HG02884 (cell line): ENCODE measurements at regions not wholly inside any gene's neighbourhood (a gene's known extent, or its start where the extent isn't known, plus 50 kb on each side); places are given as distances from the start of the nearest gene placed in this dataset.

Experiments
- ATAC-seq: cut with Tn5 transposase; IDR thresholded peaks from one replicate; pipeline ENCODE4 v1.9.1; 2021; ENCODE audit warnings: mild to moderate bottlenecking, moderate library complexity; ENCODE audit not compliant: unreplicated experiment

DNA sequence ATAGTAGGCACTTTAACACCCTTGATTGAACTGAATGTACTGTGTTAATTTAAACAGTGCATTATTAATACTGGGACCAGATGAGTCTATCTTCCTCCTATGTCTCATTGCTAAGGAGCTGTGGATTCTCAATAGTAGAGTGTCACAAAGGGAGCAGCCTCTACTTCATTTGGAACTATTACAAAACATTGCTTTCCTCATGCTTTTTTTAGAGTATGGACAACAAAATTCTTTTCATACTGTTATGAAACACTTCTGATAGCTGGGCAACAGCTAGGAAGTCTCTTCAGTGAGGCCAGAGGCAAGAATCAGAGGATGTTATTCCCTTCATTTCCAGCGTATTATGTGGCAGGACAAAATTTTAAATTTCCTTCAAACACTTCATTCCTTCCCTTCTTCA lies 160.8 kb downstream of the FBXO8 start:
- ATAC-seq, result no peak

DNA sequence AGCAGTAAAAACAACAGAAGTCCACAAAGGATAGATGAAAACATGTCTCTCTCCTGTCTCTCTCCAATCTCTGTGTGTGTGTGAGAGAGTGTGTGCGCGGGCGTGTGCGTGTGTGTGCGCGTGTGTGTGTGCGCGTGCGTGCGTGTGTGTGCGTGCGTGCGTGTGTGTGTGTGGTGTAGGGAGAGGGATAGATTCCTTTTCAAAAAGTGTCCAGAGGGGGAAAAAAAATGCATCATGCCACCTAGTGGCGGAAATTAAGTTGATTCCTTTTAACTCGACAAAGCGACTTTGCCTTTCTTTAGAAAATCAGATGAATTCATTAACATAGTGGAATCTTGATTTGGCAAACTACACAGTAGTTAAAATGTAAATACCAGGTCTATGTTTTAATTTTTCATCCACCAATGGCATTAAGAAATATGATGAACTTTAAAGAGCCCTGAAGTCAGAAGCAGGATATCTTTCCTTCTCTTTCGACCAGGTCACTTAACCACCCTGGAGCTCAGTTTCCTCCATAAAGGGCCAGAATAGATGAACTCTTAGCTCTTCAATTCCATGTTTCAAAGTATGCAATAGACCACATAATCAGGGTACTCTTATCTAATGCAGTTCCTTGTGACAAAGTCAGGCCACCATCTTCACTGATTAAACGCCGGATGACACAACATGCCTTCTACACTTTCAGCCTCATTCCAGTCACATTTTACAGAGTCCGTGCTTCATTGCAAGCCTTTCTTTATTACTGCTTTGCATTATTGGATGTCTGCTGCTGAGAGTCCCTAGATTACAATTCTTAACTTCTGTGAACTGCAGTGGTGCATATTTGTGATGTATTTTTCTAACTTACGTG lies 162.8 kb downstream of the FBXO8 start:
- no peak for ATAC-seq

DNA sequence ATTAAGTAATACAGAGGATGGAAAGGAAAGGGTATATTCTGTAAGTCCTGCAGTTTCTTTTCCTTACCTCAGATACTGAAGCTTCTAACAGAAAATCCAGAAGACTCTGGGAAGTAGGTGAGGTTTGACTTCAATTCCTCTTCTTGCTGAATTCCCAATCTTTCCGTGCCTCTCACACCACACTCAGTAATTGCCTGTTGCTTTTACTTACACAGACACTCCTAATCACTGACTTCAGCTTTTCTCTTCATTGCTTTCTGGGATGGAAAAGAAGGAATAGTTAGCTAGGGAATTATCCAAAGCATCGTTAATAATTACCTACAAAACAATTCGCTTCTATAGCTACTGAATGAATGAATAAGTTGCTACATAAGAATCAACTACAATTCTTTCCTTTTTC lies 163.6 kb downstream of the FBXO8 start:
- ATAC-seq, result no peak

DNA sequence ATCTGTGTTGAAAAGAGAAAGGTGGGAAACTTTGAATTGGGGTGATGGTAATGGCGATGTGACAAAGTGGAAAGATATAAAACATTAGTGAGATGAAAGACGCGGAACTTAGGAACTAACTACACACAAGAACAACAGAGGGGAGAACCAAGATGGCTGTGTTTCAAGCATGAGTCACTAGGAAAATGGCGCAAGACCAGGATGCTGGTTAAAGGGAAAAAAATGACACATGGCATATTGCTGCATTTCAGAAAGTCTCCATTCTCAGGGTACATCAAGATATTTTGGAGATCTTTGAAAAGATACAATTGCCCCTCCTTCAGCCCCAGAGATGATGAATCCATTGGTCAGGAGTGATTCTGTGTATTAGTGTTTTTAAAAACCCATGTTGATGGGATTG lies 164.4 kb downstream of the FBXO8 start:
- no peak for ATAC-seq

DNA sequence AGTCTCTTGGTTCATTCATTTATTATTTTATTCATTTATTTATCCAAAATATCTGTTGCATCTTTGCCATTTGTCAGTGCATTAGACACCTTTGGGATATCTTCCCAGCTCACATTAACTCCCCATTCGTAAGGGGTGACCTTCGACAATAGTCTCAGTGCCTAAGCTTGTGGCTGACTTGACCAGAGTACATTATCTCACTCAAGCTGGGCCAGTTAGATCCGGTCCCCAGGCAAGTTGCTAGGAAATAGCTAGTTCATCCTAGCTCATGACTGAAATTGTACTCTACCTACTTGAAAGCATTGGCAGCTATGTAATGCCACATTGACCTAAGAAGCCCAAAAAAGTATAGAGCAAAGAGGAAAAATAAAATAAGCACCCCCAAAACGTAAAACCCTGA lies 165.3 kb downstream of the FBXO8 start:
- no peak for ATAC-seq

DNA sequence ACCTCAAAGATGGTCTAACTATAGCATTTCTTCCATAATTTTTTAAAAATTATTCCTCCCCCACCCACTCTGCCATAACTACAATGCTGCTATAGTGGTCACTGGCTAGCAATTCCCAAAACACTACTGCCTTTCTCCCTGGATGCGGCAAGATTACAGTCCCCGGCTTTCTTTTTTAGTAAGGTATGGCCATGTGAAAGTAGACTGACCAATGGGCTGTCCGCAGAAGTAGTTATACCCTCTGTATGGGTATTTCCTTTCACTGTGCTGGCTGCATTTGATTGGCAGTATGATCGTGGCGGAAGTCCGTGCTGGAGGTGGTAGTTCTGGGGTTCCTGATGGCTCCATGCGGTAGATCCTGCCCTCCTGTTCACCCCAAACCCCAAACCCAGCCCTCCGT lies 166.0 kb downstream of the FBXO8 start:
- ATAC-seq, result no peak

DNA sequence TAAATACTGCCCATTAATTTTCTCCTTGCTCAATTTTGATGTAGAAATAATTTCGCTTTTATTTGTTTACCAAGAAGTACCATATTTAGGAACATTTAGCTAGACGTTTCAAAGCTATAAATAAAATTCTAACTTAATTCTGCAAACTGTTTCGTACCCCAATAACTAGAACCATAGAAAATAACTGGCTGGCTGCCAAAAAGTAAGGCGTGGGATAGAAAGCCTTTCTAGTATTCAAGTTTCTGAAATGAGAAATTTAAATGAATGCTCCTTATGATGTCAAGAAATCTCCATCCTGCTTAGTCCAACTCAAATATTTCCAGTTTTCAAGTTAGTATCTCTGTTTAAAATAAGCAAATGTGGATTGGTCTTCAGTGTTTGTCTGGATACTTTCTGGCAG lies 167.4 kb downstream of the FBXO8 start:
- ATAC-seq, result no peak

DNA sequence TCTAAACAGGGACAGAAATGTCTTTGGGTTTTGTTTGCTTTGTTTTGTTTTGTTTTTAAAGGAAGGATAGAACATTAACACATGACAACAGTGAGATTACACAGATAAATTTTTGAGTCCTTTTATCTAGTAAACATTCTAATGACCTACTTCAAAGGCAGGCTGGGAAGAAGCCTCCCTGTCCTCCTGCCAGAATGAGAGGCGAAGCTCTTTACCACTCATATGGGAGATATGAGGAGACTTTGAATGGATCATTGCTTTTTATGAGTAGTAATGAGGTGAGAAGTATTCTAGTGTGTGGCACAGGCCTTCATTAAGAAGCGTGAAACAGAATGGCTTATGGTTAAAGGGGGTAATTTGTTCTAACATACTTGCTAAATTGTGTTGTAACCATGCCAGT lies 172.0 kb downstream of the FBXO8 start:
- no peak for ATAC-seq

DNA sequence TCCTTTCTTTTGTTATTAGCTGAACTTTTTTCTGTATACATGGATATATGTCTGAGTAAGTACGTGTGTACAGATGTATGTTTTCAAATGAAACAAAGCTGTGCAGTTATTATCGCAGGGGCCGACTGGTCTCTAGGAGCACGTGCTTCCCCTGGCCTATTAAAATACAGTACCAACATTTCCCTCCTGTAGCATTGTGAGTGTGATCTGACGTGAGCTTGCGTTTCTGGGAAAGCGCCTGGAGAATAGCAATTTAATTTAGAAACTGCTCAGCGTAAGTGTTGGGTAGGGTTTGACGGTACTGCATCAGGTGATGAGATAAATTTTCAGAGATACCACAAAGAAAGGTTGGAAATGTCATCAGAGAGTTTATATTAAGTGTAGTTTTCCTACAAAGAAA lies 173.3 kb downstream of the FBXO8 start:
- no peak for ATAC-seq

DNA sequence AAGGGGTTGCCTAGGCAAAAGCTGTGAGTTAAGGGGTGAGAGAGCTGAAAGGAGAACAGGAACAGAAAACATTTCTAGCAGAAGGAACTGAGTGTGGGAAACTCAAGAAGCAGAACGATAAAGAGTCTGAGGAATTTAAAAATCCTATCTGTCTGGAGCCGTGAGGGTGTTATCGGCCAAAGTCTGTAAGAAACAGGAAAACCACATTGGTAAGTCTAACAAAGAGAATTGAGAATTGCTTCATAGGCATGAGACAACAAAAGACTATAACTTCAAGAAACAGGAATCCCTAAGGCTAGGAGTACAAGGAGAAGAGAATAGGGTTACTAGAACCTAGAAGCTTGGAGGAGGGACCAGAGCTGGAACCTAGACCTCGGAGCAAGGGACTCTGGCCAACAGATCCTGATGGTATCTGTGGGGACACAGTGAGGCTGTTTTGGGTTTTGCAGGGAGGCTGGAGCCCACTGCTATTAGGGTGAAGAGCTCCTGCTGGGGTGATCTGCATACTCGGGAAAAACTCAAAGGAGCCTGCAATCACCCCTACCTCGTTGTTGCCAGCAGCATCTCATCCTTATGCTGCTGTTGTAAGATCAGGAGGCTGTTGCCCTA lies 175.6 kb downstream of the FBXO8 start:
- no peak for ATAC-seq

DNA sequence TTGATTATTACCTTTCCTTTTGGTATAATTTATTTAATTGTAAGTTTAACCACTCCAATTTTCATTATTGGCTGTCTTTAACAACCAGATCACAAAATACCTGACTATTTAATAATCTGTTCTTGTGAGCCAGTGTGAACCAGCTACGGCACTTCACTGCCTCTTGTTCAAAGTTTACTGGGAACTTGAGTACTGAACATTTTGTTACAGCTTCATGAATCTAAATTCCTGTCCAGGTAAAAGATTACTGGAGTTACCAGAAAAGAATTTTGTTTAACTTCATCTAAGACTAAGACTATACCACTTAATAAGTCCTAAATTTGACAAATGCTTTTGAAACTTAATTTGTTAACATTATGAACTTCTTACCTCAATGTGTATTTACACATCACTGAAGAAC lies 178.3 kb downstream of the FBXO8 start:
- no peak for ATAC-seq

DNA sequence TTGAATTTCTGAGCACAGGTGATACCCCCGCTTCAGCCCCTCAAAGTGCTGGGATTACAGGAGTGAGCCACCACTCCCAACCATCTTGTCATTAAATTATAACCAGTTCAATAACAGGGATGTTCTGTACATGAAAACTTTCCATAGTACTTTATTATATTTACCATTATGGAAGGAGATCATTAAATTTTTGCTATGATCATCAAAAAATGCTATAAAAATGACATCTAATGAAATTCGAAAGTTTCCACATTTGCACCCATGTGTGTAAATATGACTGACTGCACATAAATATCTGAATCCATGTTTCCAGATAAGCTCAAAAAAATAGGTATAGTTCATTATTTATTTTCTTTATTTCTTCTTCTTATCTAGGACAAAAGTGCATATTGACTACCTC lies 182.6 kb downstream of the FBXO8 start:
- ATAC-seq, result no peak

DNA sequence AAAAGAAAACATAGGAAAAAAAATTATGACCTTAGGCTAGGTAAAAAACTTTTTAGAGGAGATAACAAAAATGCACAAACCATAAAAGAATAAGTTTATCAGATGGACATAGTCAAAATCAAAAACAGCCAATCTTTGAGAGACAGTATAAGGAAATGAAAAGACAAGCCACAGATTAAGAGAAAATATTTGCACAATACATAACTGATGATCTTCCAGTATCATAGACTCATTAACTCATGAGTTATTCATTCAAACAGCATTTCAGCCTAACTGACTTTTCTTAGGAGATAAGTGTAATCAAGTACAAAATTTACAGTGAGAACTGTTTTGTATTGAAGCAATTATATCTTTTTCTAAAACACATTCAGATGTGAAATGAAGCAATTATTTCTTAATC lies 183.8 kb downstream of the FBXO8 start:
- ATAC-seq, result no peak

DNA sequence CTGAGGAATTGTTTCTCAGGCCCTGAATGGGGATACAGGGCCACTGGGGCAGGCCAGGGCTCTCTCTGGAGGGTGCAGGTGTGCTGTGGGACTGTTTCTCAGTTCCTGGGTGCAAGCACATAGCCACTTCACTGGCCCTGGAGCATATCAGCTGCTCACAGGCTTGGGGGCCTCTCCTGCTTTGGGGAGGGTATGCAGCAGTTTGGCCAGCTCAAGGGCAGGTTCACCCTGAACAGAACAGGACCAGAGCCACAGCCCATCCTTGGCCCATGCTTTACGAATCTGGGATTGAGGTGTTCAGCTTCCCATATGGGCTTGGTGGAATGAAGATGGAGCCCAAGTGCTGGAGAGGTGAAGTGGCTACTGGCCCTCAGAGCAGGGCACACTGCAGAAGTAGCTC lies 186.5 kb downstream of the FBXO8 start:
- no peak for ATAC-seq

DNA sequence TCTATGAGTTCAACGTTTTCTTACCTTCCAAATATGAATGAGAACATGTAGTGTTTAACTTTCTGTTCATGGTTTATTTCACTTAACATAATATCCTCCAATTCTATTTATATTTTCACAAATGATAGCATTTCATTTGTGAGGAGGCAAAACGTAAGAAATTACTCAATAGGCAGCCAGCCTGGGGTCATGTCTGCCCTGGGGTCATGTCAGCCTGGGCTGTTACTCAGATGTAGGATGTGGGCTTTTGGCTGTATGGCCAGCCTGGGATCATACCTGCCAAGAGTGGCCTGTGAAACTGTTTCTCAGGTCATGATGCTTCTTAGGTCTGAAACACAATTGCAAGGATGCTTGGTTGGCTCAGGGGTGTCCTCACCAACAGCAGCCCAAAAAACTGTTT lies 187.0 kb downstream of the FBXO8 start:
- no peak for ATAC-seq

DNA sequence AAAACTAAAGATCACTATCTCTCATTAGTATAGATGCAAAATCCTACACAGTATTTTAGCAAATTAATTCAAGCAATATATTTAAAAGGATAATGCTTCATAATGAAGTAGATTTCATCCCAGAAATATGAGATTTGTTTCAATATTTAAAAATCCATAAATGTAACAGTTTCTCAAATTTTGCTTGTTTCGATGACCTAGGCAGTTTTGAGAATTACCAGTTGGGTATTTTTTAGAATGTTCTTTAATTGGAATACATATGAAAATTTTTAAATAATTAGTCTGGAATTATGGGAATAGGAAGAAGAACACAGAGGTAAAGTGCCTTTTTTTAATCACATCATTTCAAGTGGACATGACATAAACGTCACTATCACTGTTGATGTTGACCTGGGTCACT lies 192.3 kb downstream of the FBXO8 start:
- no peak for ATAC-seq

DNA sequence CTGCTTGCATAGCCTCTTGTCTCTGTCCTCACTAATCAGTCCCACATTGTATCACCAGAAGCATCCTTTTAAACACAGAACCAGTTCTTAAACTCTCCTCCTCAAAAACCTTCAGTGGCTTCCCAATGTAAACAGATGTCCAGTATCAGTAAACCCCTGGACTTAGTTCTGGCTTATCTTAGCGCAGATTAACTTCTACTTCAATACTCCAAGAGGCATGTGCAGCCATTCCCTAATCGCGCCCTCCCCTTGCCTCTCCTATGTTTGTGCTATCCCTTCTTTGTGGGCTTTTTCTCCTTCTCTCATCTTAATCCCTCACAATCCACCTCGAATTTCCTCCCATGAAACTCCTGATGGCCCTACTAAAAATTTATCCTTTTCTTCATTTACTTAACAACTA lies 193.8 kb downstream of the FBXO8 start:
- ATAC-seq, result no peak

DNA sequence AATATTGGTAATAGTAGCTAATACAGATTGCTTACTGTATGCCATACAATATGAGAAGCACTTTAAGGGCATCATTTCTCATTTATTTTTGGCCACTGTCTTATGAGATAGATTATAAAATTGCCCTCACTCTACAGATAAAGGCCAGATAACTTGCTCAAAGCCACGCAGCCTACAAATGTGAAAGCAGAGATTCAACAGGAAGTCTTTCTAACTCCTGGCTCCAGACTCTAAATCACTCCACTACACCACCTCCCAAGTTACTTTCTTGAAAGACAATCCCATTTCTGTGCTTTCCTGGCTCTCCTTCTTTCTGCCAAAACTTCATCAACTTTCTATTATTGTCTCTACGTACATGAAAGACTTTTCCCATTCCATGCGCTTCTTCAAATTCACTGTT lies 194.7 kb downstream of the FBXO8 start:
- ATAC-seq, result no peak

DNA sequence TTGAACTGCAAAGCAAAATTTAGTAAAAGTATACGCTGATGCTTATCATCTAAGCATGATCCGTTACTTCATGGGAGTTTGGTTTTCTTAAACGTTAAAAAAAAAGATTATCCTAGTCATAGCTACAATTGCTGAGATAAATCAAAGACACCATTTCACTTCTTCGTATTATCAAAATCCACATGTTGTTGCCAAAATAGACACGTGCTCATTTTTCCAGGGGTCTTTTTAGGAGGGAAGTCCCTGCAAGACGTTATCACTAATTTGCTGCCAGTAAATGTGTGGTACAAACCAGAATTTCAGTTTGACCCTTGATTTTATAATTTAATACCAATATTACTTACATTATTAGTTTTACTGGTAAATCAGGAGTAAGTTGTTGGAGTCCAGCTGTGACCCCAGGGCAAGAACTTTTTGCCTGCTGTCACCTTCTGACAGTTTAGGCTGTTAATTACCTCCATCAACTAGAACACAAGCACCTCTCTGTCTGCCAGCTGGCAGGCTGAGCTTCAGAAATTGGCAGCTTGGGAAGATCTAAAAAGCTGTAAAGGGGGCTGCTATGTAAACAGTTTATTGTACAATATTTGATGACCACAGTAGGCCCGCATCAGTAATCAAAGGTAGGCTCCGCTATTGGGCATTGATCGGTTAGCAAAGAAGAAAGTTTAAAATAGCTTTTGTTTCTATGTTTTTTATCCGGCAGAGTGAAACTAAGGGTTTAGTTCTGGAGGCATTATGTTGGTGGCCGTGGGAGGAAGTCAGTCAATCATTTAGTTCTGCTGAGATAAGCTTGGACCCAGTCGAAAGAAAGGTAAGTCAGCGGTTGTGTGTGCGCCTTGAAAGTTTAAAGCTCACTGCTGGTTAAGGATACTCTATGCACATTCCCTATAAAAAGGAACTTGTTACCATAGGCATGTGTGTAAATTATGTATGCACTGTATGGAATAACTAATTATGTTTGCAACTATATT lies 196.4 kb downstream of the FBXO8 start:
- no peak for ATAC-seq

DNA sequence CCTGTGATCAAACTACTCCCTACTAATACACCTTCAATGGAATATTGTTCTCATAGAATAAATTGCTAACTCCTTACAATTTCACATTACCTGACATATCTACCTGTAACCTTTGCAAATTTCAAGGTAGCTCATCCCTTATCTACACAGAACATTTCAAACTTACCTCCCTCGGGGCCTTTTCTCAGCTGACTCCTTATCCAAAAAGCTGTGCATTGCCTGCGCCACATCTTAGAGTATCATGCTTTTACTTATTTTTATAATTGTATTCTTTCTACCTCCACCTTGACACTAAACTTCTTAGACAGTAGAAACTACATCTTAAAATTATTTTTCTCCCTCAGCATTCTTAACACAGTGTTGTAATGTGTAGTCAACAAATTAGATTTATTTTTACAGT lies 198.5 kb downstream of the FBXO8 start:
- ATAC-seq, result no peak

DNA sequence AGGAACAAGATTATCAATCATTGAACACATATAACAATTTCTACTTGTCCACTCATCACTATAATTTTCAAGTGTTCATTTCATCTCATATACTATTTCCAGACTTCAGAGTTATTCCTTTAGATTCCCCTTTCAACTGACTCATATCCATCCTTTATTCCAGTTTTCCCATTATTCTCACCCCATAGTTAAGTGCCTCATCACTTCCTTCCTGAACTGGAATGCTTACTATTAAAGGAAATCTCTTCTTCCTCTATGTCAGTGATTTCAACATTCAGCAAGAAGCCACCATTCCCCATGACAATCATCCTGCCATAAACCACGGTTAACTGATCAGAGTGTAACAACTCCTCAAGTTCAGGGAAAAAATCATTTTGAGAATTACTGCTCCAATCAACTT lies 198.9 kb downstream of the FBXO8 start:
- ATAC-seq, result no peak

DNA sequence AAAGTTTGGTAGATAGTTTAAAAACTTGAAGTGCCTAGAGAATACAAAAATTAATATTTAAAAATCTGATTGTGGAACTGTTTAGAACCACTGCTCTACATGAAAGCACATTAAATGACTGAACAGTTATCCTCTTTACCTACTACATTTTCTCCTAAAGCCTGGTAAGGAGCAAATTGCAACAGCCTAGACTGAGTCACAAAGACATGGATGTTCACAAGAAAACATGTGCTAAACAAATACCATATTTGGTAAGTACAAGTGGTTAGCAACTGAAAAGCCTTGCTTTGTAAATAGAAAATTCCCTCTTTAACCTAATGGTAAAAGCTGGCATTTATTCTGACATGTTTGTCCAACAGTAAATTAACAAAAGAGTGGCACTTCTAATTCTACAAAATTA lies 203.1 kb downstream of the FBXO8 start:
- no peak for ATAC-seq
